SU-DHL-6 (cell line): ENCODE measurements at regions not wholly inside any gene's neighbourhood (a gene's known extent, or its start where the extent isn't known, plus 50 kb on each side); places are given as distances from the start of the nearest gene placed in this dataset.

ENCODE experiments used
- H2AFZ ChIP-seq: fragments of 200-600 bp; sonication (generic); 2 replicates; pipeline ENCODE4 v1.6.1; 2014; ENCODE audit warnings: low read depth, mild to moderate bottlenecking, moderate library complexity, mixed read lengths, antibody characterized with exemption, low read length; ENCODE audit not compliant: severe bottlenecking
- H3F3A ChIP-seq: fragments of 200-600 bp; shearing (Covaris generic); 2 replicates; pipeline ENCODE4 v1.6.0; 2016; ENCODE audit warnings: antibody characterized with exemption, mild to moderate bottlenecking; ENCODE audit not compliant: insufficient read depth
- H3K27ac ChIP-seq: fragments of 200-600 bp; sonication (generic); 2 replicates; pipeline ENCODE4 v1.5.1; 2016; ENCODE audit warnings: low read depth, mild to moderate bottlenecking, low read length, moderate library complexity, mixed read lengths
- H3K27me3 ChIP-seq: fragments of 200-600 bp; sonication (generic), shearing (Covaris generic); 2 replicates; pipeline ENCODE4 v1.6.0; 2014; ENCODE audit warnings: mild to moderate bottlenecking, low read length
- H3K36me3 ChIP-seq: fragments of 200-600 bp; sonication (generic); 2 replicates; pipeline ENCODE4 v1.6.1; 2014; ENCODE audit warnings: mild to moderate bottlenecking, low read length, mixed read lengths
- H3K4me2 ChIP-seq: fragments of 300-600, 200-600 bp; shearing (Covaris generic), sonication (generic); 2 replicates; pipeline ENCODE4 v1.6.0; 2014; ENCODE audit warnings: low read length, low read depth, mild to moderate bottlenecking; ENCODE audit not compliant: poor library complexity, severe bottlenecking
- H3K4me3 ChIP-seq: fragments of 200-600 bp; sonication (generic); 2 replicates; pipeline ENCODE4 v1.5.1; 2014; ENCODE audit warnings: antibody characterized with exemption, low read length, mild to moderate bottlenecking, mixed read lengths; ENCODE audit not compliant: insufficient read depth, poor library complexity, severe bottlenecking
- H3K79me2 ChIP-seq: fragments of 200-600 bp; sonication (generic); 2 replicates; pipeline ENCODE4 v1.6.1; 2014; ENCODE audit warnings: mild to moderate bottlenecking, low read length, moderate library complexity; ENCODE audit not compliant: insufficient read depth
- H3K9ac ChIP-seq: fragments of 200-600 bp; sonication (generic); 2 replicates; pipeline ENCODE4 v1.7.0; 2014; ENCODE audit warnings: mild to moderate bottlenecking, low read length
- H3K9me2 ChIP-seq: fragments of 200-600 bp; sonication (generic); replicated peaks from 2 replicates; pipeline ENCODE4 v1.6.1; 2014; ENCODE audit warnings: low read length; ENCODE audit not compliant: insufficient read depth
- H3K9me3 ChIP-seq: fragments of 200-600 bp; sonication (generic); 2 replicates; pipeline ENCODE4 v1.6.1; 2014; ENCODE audit warnings: low read length, mixed read lengths; ENCODE audit not compliant: insufficient read depth
- H4K20me1 ChIP-seq: fragments of 200-600 bp; sonication (generic); 2 replicates; pipeline ENCODE4 v1.6.1; 2014; ENCODE audit warnings: low read depth, mild to moderate bottlenecking, antibody characterized with exemption, low read length, moderate library complexity, mixed read lengths
- EZH2phosphoT487 ChIP-seq: fragments of 200-600 bp; sonication (generic), shearing (Covaris generic); conservative IDR thresholded peaks from 2 replicates; pipeline ENCODE4 v1.6.1; 2018; ENCODE audit warnings: mild to moderate bottlenecking, antibody characterized with exemption, low read length, moderate library complexity, mixed read lengths
- TF ChIP-seq, protein P1 (sequence below): fragments of 200-600 bp; sonication (generic); IDR thresholded peaks from one replicate; pipeline ENCODE4 v1.5.1; 2017; ENCODE audit warnings: antibody characterized with exemption, mild to moderate bottlenecking, low read length, moderate library complexity; ENCODE audit not compliant: insufficient read depth, poor library complexity, severe bottlenecking

DNA sequence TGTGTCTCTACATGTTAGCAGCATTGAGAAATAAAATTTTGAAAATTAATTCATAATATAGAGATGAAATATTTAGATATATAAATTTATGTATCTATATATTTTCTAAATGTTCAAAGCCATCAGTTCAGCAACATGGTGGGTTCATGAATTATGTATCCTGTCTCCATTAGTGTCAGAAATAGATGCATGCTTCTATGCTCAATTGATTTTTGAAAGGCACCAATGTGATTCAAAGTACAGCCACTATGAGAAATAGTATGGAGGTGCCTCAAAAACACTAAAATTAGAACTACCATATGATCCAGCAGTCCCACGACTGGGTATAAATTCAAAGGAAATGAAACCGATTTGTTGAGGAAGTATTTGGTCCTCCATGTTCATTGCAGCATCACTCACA lies 128.6 kb upstream of the SYN3 start:
- no peak overlapping the region for H3K9ac ChIP-seq
- H2AFZ ChIP-seq, result no peak overlapping the region
- H3K27me3 ChIP-seq, result no peaks in the 10 kb centered on the region; the same call in 1 of the 2 replicates
- H3K36me3 ChIP-seq, result no peaks in the 10 kb centered on the region
- H3K27ac ChIP-seq, result no peak overlapping the region
- no peaks in the 10 kb centered on the region for H3K9me3 ChIP-seq
- H4K20me1 ChIP-seq, result no peaks in the 10 kb centered on the region
- no peaks in the 10 kb centered on the region for H3K79me2 ChIP-seq
- H3K4me2 ChIP-seq, result no peak overlapping the region
- no peak overlapping the region for H3K4me3 ChIP-seq
- no peaks in the 10 kb centered on the region for H3K9me2 ChIP-seq
- H3F3A ChIP-seq, result peaks cover 6% of the 10 kb centered on the region
- TF ChIP-seq, protein P1, sequence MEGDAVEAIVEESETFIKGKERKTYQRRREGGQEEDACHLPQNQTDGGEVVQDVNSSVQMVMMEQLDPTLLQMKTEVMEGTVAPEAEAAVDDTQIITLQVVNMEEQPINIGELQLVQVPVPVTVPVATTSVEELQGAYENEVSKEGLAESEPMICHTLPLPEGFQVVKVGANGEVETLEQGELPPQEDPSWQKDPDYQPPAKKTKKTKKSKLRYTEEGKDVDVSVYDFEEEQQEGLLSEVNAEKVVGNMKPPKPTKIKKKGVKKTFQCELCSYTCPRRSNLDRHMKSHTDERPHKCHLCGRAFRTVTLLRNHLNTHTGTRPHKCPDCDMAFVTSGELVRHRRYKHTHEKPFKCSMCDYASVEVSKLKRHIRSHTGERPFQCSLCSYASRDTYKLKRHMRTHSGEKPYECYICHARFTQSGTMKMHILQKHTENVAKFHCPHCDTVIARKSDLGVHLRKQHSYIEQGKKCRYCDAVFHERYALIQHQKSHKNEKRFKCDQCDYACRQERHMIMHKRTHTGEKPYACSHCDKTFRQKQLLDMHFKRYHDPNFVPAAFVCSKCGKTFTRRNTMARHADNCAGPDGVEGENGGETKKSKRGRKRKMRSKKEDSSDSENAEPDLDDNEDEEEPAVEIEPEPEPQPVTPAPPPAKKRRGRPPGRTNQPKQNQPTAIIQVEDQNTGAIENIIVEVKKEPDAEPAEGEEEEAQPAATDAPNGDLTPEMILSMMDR, result no peak
- no peak for TF ChIP-seq EZH2phosphoT487

DNA sequence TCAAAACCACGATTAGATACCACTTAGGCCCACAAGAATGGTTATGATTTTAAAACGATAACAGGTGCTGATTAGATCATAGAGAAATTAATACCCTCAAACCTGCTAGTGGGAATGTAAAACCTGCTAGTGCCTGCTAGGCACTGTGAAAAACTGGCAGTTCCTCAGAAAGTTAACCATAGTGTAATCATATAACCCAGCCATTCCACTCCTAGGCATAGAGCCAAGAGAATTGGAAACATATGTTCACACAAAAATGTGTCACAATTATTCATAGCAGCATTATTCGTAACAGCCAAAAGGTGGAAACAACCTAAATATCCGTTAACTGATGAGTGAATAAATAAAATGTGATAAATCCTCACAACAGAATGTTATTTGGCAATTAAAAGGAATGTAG lies 122.2 kb upstream of the SYN3 start:
- Histone ChIP-seq H3K9ac (no peak overlapping the region), H3K4me2 (no peak overlapping the region), H2AFZ (no peak overlapping the region), H3K4me3 (no peak overlapping the region), H3K27me3 (no peaks in the 10 kb centered on the region; the same call in 1 of the 2 replicates), H3K9me2 (no peaks in the 10 kb centered on the region), H4K20me1 (no peaks in the 10 kb centered on the region), H3K27ac (no peak overlapping the region), H3K9me3 (no peaks in the 10 kb centered on the region), H3F3A (no peaks in the 10 kb centered on the region), H3K36me3 (no peaks in the 10 kb centered on the region), H3K79me2 (no peaks in the 10 kb centered on the region)
- TF ChIP-seq, protein P1, result no peak
- TF ChIP-seq EZH2phosphoT487, result no peak

DNA sequence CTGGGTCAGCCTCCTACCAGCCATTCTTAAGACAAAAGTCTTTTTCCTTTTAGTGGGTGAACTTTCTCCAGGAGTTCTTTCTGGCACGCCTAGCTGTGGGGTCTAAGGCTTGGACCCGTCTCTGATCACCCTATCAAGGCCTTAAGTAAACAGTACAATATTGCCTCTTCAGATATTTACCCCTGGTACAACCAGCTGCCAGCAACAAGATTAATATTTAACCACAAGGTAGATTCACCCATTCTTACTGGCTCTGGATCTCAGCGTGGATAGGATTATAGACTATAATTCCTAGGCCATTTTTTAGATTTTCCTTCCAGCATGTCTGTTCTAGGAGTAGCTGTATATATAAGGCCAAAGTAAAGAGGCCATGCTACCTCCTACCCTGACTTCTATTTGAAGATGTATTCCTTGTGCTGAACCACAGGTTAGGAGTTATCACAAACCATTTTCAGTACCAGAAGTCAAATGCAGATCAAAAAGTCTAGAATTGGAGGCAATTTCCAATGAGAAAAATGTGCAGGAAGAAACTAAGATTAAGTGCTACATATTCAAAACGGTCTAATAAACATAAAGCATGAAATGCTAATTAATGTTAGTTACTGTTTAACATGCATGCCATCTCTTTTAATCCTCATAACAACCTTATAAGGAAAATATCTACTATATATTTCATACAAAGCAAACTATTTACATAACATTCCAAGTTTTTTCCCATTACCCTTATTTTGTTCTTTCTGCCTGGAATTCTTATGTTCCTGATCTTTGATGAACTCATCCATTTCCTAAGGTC lies 110.0 kb upstream of the SYN3 start:
- Histone ChIP-seq H3K79me2 (no peaks in the 10 kb centered on the region), H3K4me2 (no peak overlapping the region), H3F3A (no peaks in the 10 kb centered on the region), H3K4me3 (no peak overlapping the region), H3K27ac (no peak overlapping the region), H2AFZ (no peak overlapping the region), H3K27me3 (no peaks in the 10 kb centered on the region), H4K20me1 (no peaks in the 10 kb centered on the region), H3K9me2 (no peaks in the 10 kb centered on the region), H3K9ac (no peak overlapping the region), H3K36me3 (no peaks in the 10 kb centered on the region), H3K9me3 (no peaks in the 10 kb centered on the region)
- TF ChIP-seq, protein P1, result no peak
- no peak for TF ChIP-seq EZH2phosphoT487
